Activated CD8-positive, alpha-beta T cell treated with anti-CD3 and anti-CD28 coated beads, Interleukin-2, amount 10 ng/mL, durations not matched to agents 7 days and 5 days (primary cell): ENCODE measurements at regions not wholly inside any gene's neighbourhood (a gene's known extent, or its start where the extent isn't known, plus 50 kb on each side); places are given as distances from the start of the nearest gene placed in this dataset.
A peak's percentile ranks its signal among the peaks of the same experiment; 100 is the strongest.
"Not testable (repeated sequence)": the region's sequence is repeated elsewhere in the genome, so short reads cannot be mapped to it uniquely, and the experiment has no call there.

Experiments used
- ATAC-seq: fragments of 150-1000 bp; cut with Tn5 transposase; one replicate; pipeline ENCODE4 v1.10.0; 2021; ENCODE audit warnings: moderate library complexity
- CTCF ChIA-PET: fragments of 350-600 bp; sonication (Branson Sonifier 250); formaldehyde crosslinking; loops from one replicate; lab custom pipeline; 2021; ENCODE audit warnings: antibody characterized with exemption; lab: Charles Lee
- POLR2A ChIA-PET: fragments of 350-600 bp; sonication (Branson Sonifier 250); formaldehyde crosslinking; loops from one replicate; lab custom pipeline; 2021; ENCODE audit warnings: antibody characterized with exemption; lab: Charles Lee
- DNase-seq: peaks from one replicate; pipeline ENCODE4 v3.0.0-alpha.2; 2020
- H3K27ac Mint-ChIP-seq: one replicate; pipeline ENCODE4 v1.8.0; 2021; ENCODE audit warnings: mild to moderate bottlenecking, mixed read lengths
- H3K27me3 Mint-ChIP-seq: one replicate; pipeline ENCODE4 v1.8.0; 2021; ENCODE audit warnings: low read depth, mixed read lengths
- H3K36me3 Mint-ChIP-seq: one replicate; pipeline ENCODE4 v1.8.0; 2021; ENCODE audit warnings: low read depth, mixed read lengths
- H3K4me1 Mint-ChIP-seq: one replicate; pipeline ENCODE4 v1.8.0; 2021; ENCODE audit warnings: low read depth, mixed read lengths
- H3K4me3 Mint-ChIP-seq: one replicate; pipeline ENCODE4 v1.8.0; 2021; ENCODE audit warnings: mild to moderate bottlenecking, mixed read lengths
- H3K9me3 Mint-ChIP-seq: one replicate; pipeline ENCODE4 v1.8.0; 2022; ENCODE audit warnings: mixed read lengths; ENCODE audit not compliant: insufficient read depth

GRCh38 chr14:101687756-101688546, 73.6 kb upstream of the PPP2R5C start:
- ChIA-PET CTCF (interaction anchor here (0.7 kb wide), 1 partner anchor 749 kb away, joined by 3 read pairs; no protein-coding TSS in a partner anchor), POLR2A (no interaction called here)
- H3K36me3 Mint-ChIP-seq = no peaks in the 10 kb centered on the region

GRCh38 chr14:101689039-101689501, 72.4 kb upstream of the PPP2R5C start:
- H3K27ac Mint-ChIP-seq = no peak overlapping the region

More at GRCh38 chr14:101687756-101688546, 73.6 kb upstream of the PPP2R5C start:
- ATAC-seq (no peak), DNase-seq (no peak)
- peaks cover 16% of the 10 kb centered on the region for H3K27me3 Mint-ChIP-seq
- H3K4me1 Mint-ChIP-seq = no peaks in the 10 kb centered on the region
- H3K4me3 Mint-ChIP-seq = no peak overlapping the region
- H3K9me3 Mint-ChIP-seq = no peaks in the 10 kb centered on the region
- no peak overlapping the region for H3K27ac Mint-ChIP-seq

GRCh38 chr14:101689966-101690365, 71.5 kb upstream of the PPP2R5C start:
- ATAC-seq, H3K4me1 Mint-ChIP-seq, H3K9me3 Mint-ChIP-seq, H3K36me3 Mint-ChIP-seq, H3K27ac Mint-ChIP-seq, DNase-seq, CTCF ChIA-PET, POLR2A ChIA-PET, H3K4me3 Mint-ChIP-seq: not testable (repeated sequence)
- H3K27me3 Mint-ChIP-seq = peaks cover 13% of the 10 kb centered on the region

More at GRCh38 chr14:101689039-101689501, 72.4 kb upstream of the PPP2R5C start:
- ATAC-seq (no peak), DNase-seq (no peak)
- POLR2A ChIA-PET = no interaction called here
- Mint-ChIP-seq H3K36me3 (no peaks in the 10 kb centered on the region), H3K9me3 (no peaks in the 10 kb centered on the region), H3K27me3 (peaks cover 13% of the 10 kb centered on the region), H3K4me3 (no peak overlapping the region), H3K4me1 (no peaks in the 10 kb centered on the region)
- CTCF ChIA-PET = no interaction called here

GRCh38 chr14:101695659-101696058, 65.8 kb upstream of the PPP2R5C start:
- ChIA-PET CTCF (interaction anchor here (3.9 kb wide), 1 partner anchor 11 kb away, joined by 12 read pairs; no protein-coding TSS in a partner anchor), POLR2A (no interaction called here)
- H3K27me3 Mint-ChIP-seq = peaks cover 42% of the 10 kb centered on the region
- H3K9me3 Mint-ChIP-seq = peaks cover 11% of the 10 kb centered on the region
- H3K4me3 Mint-ChIP-seq = no peak overlapping the region
- no peaks in the 10 kb centered on the region for H3K36me3 Mint-ChIP-seq
- DNase-seq (no peak), ATAC-seq (no peak)
- H3K27ac Mint-ChIP-seq = no peak overlapping the region
- no peaks in the 10 kb centered on the region for H3K4me1 Mint-ChIP-seq

- CTCF ChIA-PET = interaction anchor here (0.6 to 1.0 kb wide), 2 partner anchors 19 to 59 kb away, joined by 3 read pairs; no protein-coding TSS in a partner anchor
- POLR2A ChIA-PET = no interaction called here
- Mint-ChIP-seq H3K4me1 (peaks cover 25% of the 10 kb centered on the region), H3K27ac (no peak overlapping the region), H3K27me3 (peaks cover 31% of the 10 kb centered on the region), H3K36me3 (no peaks in the 10 kb centered on the region), H3K9me3 (no peaks in the 10 kb centered on the region), H3K4me3 (no peak overlapping the region)
- ATAC-seq (no peak), DNase-seq (no peak)
Measured at GRCh38 chr14:101704140-101704539, 57.4 kb upstream of the PPP2R5C start.

- Mint-ChIP-seq H3K27me3 (peaks cover 21% of the 10 kb centered on the region), H3K9me3 (no peaks in the 10 kb centered on the region), H3K36me3 (no peaks in the 10 kb centered on the region), H3K4me1 (peaks cover 32% of the 10 kb centered on the region), H3K27ac (no peak overlapping the region), H3K4me3 (no peak overlapping the region)
- CTCF ChIA-PET = interaction anchor here (0.8 to 3.8 kb wide), 13 partner anchors 10 to 390 kb away, joined by 3 to 55 read pairs (median 12); partner anchors contain the start of gene PPP2R5C
- ATAC-seq = peak; percentile 80
- POLR2A ChIA-PET = interaction anchor here (0.9 to 2.3 kb wide), 5 partner anchors 12 to 242 kb away, joined by 3 to 17 read pairs (median 4); no protein-coding TSS in a partner anchor
- peak; percentile 71 for DNase-seq
Measured at GRCh38 chr14:101705733-101706508, 55.6 kb upstream of the PPP2R5C start.

- no peak for DNase-seq
- peaks cover 19% of the 10 kb centered on the region for H3K27me3 Mint-ChIP-seq
- peaks cover 33% of the 10 kb centered on the region for H3K4me1 Mint-ChIP-seq
- peak overlapping the region; percentile 66 for H3K27ac Mint-ChIP-seq
- no peak for ATAC-seq
- H3K4me3 Mint-ChIP-seq = no peak overlapping the region
- no peaks in the 10 kb centered on the region for H3K9me3 Mint-ChIP-seq
- no peaks in the 10 kb centered on the region for H3K36me3 Mint-ChIP-seq
- ChIA-PET CTCF (interaction anchor here (0.6 to 3.8 kb wide), 51 partner anchors 10 to 610 kb away, joined by 3 to 55 read pairs (median 5); partner anchors contain the start of gene PPP2R5C), POLR2A (interaction anchor here (0.6 to 2.3 kb wide), 10 partner anchors 12 to 315 kb away, joined by 3 to 17 read pairs (median 6); no protein-coding TSS in a partner anchor)
Measured at GRCh38 chr14:101706509-101707067, 54.9 kb upstream of the PPP2R5C start.

- Mint-ChIP-seq H3K4me3 (peak overlapping the region; percentile 3), H3K4me1 (peaks cover 33% of the 10 kb centered on the region), H3K36me3 (no peaks in the 10 kb centered on the region), H3K9me3 (no peaks in the 10 kb centered on the region), H3K27ac (peak overlapping the region; percentile 73), H3K27me3 (peaks cover 19% of the 10 kb centered on the region)
- CTCF ChIA-PET = interaction anchor here (0.6 to 3.8 kb wide), 51 partner anchors 9 to 610 kb away, joined by 3 to 55 read pairs (median 5); partner anchors contain the start of gene PPP2R5C
- DNase-seq = peak; percentile 81
- peak; percentile 66 for ATAC-seq
- POLR2A ChIA-PET = interaction anchor here (0.6 to 2.3 kb wide), 13 partner anchors 11 to 314 kb away, joined by 3 to 17 read pairs (median 5); no protein-coding TSS in a partner anchor
Measured at GRCh38 chr14:101707068-101707842, 54.3 kb upstream of the PPP2R5C start.

- DNase-seq (no peak), ATAC-seq (peak; percentile 3)
- CTCF ChIA-PET = interaction anchor here (0.7 to 3.8 kb wide), 32 partner anchors 9 to 607 kb away, joined by 3 to 55 read pairs (median 6); partner anchors contain the start of gene PPP2R5C
- Mint-ChIP-seq H3K27me3 (peaks cover 12% of the 10 kb centered on the region), H3K27ac (peak overlapping the region; percentile 73), H3K4me3 (no peak overlapping the region), H3K36me3 (no peaks in the 10 kb centered on the region), H3K9me3 (no peaks in the 10 kb centered on the region), H3K4me1 (peaks cover 33% of the 10 kb centered on the region)
- POLR2A ChIA-PET = interaction anchor here (1.0 to 2.3 kb wide), 10 partner anchors 10 to 254 kb away, joined by 3 to 17 read pairs (median 6); no protein-coding TSS in a partner anchor
Measured at GRCh38 chr14:101707863-101708620, 53.5 kb upstream of the PPP2R5C start.
